IgD-negative memory B cell (primary cell): ENCODE measurements at regions not wholly inside any gene's neighbourhood (a gene's known extent, or its start where the extent isn't known, plus 50 kb on each side); places are given as distances from the start of the nearest gene placed in this dataset.
"Not testable (repeated sequence)": the region's sequence is repeated elsewhere in the genome, so short reads cannot be mapped to it uniquely, and the experiment has no call there.

ENCODE experiments used
- H3K27ac Mint-ChIP-seq, 3 donors: one replicate each; pipeline ENCODE4 v1.8.0; 2020 to 2022; ENCODE audit warnings: mild to moderate bottlenecking in 3 of 3, mixed read lengths in 3 of 3, moderate library complexity in 1 of 3
- H3K27me3 Mint-ChIP-seq: one replicate; pipeline ENCODE4 v1.8.0; 2021; ENCODE audit warnings: mixed read lengths
- H3K36me3 Mint-ChIP-seq: one replicate; pipeline ENCODE4 v1.8.0; 2020; ENCODE audit warnings: mild to moderate bottlenecking, mixed read lengths
- H3K4me1 Mint-ChIP-seq, 3 donors: one replicate each; pipeline ENCODE4 v1.8.0; 2020 to 2022; ENCODE audit warnings: mixed read lengths in 3 of 3, mild to moderate bottlenecking in 1 of 3
- H3K4me3 Mint-ChIP-seq, 4 donors: one replicate each; pipeline ENCODE4 v1.8.0; 2020 to 2022; ENCODE audit warnings: mild to moderate bottlenecking in 4 of 4, mixed read lengths in 4 of 4, moderate library complexity in 3 of 4
- H3K9me3 Mint-ChIP-seq, 3 donors: one replicate each; pipeline ENCODE4 v1.8.0; 2020 to 2021; ENCODE audit warnings: mixed read lengths in 3 of 3, mild to moderate bottlenecking in 1 of 3

- H3K27me3 Mint-ChIP-seq, result peaks cover 2% of the 10 kb centered on the region
- H3K4me1 Mint-ChIP-seq, result no peaks in the 10 kb centered on the region
- H3K9me3 Mint-ChIP-seq, result peaks cover 3 to 6% (median 5%) of the 10 kb centered on the region in 3 donors
- H3K36me3 Mint-ChIP-seq, result peaks cover 4% of the 10 kb centered on the region
- no peak overlapping the region for H3K4me3 Mint-ChIP-seq
- no peak overlapping the region for H3K27ac Mint-ChIP-seq
These were observed 163.4 kb downstream of the PDGFRA start for GRCh38 chr4:54392479-54392878.

GRCh38 chr4:54393243-54393642 is 164.2 kb downstream of the PDGFRA start:
- Mint-ChIP-seq H3K27me3 (peaks cover 2% of the 10 kb centered on the region), H3K27ac (no peak overlapping the region), H3K4me1 (no peaks in the 10 kb centered on the region), H3K36me3 (peaks cover 4% of the 10 kb centered on the region), H3K4me3 (no peak overlapping the region), H3K9me3 (peaks cover 3 to 6% (median 5%) of the 10 kb centered on the region in 3 donors)

GRCh38 chr4:54395013-54395527 is 166.0 kb downstream of the PDGFRA start:
- no peak overlapping the region for H3K4me3 Mint-ChIP-seq
- H3K27me3 Mint-ChIP-seq, result no peaks in the 10 kb centered on the region
- peaks cover 0 to 3% (median 0%) of the 10 kb centered on the region in 3 donors for H3K9me3 Mint-ChIP-seq
- H3K27ac Mint-ChIP-seq, result no peak overlapping the region
- H3K36me3 Mint-ChIP-seq, result no peaks in the 10 kb centered on the region
- no peaks in the 10 kb centered on the region for H3K4me1 Mint-ChIP-seq

GRCh38 chr4:54400188-54400587 is 171.1 kb downstream of the PDGFRA start:
- no peaks in the 10 kb centered on the region for H3K27me3 Mint-ChIP-seq
- H3K27ac Mint-ChIP-seq, result no peak overlapping the region
- no peaks in the 10 kb centered on the region for H3K36me3 Mint-ChIP-seq
- no peaks in the 10 kb centered on the region for H3K4me1 Mint-ChIP-seq
- no peaks in the 10 kb centered on the region for H3K9me3 Mint-ChIP-seq
- H3K4me3 Mint-ChIP-seq, result no peak overlapping the region

GRCh38 chr4:54400802-54401201 is 171.7 kb downstream of the PDGFRA start:
- no peaks in the 10 kb centered on the region for H3K36me3 Mint-ChIP-seq

GRCh38 chr4:54402880-54403480 is 173.9 kb downstream of the PDGFRA start:
- peak overlapping the region in 1 of 3 donors; percentile 45 for H3K27ac Mint-ChIP-seq
- H3K4me3 Mint-ChIP-seq, result no peak overlapping the region
- H3K27me3 Mint-ChIP-seq, result peaks cover 2% of the 10 kb centered on the region
- no peaks in the 10 kb centered on the region for H3K4me1 Mint-ChIP-seq
- H3K36me3 Mint-ChIP-seq, result no peaks in the 10 kb centered on the region
- H3K9me3 Mint-ChIP-seq, result no peaks in the 10 kb centered on the region

More at GRCh38 chr4:54400802-54401201, 171.7 kb downstream of the PDGFRA start:
- Mint-ChIP-seq H3K9me3 (no peaks in the 10 kb centered on the region), H3K4me1 (no peaks in the 10 kb centered on the region), H3K4me3 (no peak overlapping the region), H3K27me3 (no peaks in the 10 kb centered on the region), H3K27ac (no peak overlapping the region)

- Mint-ChIP-seq H3K36me3 (no peaks in the 10 kb centered on the region), H3K9me3 (no peaks in the 10 kb centered on the region), H3K27me3 (peaks cover 2% of the 10 kb centered on the region), H3K4me3 (no peak overlapping the region), H3K4me1 (no peaks in the 10 kb centered on the region), H3K27ac (no peak overlapping the region)
These were observed 174.8 kb downstream of the PDGFRA start for GRCh38 chr4:54403700-54404453.

- not testable (repeated sequence) for H3K9me3 Mint-ChIP-seq, H3K27me3 Mint-ChIP-seq, H3K36me3 Mint-ChIP-seq, H3K27ac Mint-ChIP-seq, H3K4me3 Mint-ChIP-seq, H3K4me1 Mint-ChIP-seq
These were observed 180.3 kb downstream of the PDGFRA start for GRCh38 chr4:54409270-54409817.

GRCh38 chr4:54414545-54414944 is 185.5 kb downstream of the PDGFRA start:
- Mint-ChIP-seq H3K4me1 (no peaks in the 10 kb centered on the region), H3K27me3 (peaks cover under 1% of the 10 kb centered on the region), H3K9me3 (peaks cover 0 to 3% (median 0%) of the 10 kb centered on the region in 3 donors), H3K36me3 (no peaks in the 10 kb centered on the region), H3K27ac (no peak overlapping the region), H3K4me3 (no peak overlapping the region)

GRCh38 chr4:54417476-54417875 is 188.4 kb downstream of the PDGFRA start:
- H3K4me3 Mint-ChIP-seq, result no peak overlapping the region
- H3K9me3 Mint-ChIP-seq, result peaks cover 0 to 3% (median 0%) of the 10 kb centered on the region in 3 donors
- H3K4me1 Mint-ChIP-seq, result no peaks in the 10 kb centered on the region
- H3K27me3 Mint-ChIP-seq, result peaks cover 1% of the 10 kb centered on the region
- no peaks in the 10 kb centered on the region for H3K36me3 Mint-ChIP-seq
- H3K27ac Mint-ChIP-seq, result no peak overlapping the region

- Mint-ChIP-seq H3K4me1 (no peaks in the 10 kb centered on the region), H3K27ac (no peak overlapping the region), H3K36me3 (no peaks in the 10 kb centered on the region), H3K27me3 (peaks cover 1% of the 10 kb centered on the region), H3K9me3 (peaks cover 0 to 3% (median 0%) of the 10 kb centered on the region in 3 donors), H3K4me3 (no peak overlapping the region)
These were observed 189.4 kb downstream of the PDGFRA start for GRCh38 chr4:54418468-54418867.

- no peaks in the 10 kb centered on the region for H3K36me3 Mint-ChIP-seq
- no peak overlapping the region for H3K27ac Mint-ChIP-seq
- H3K27me3 Mint-ChIP-seq, result peaks cover 2% of the 10 kb centered on the region
- H3K4me3 Mint-ChIP-seq, result no peak overlapping the region
- H3K9me3 Mint-ChIP-seq, result no peaks in the 10 kb centered on the region
- H3K4me1 Mint-ChIP-seq, result no peaks in the 10 kb centered on the region
These were observed 194.0 kb downstream of the PDGFRA start for GRCh38 chr4:54423066-54423465.

- H3K27me3 Mint-ChIP-seq, result peaks cover 3% of the 10 kb centered on the region
- H3K9me3 Mint-ChIP-seq, result no peaks in the 10 kb centered on the region
- H3K4me1 Mint-ChIP-seq, result peaks cover 0 to 2% (median 0%) of the 10 kb centered on the region in 3 donors
- H3K27ac Mint-ChIP-seq, result no peak overlapping the region
- H3K4me3 Mint-ChIP-seq, result no peak overlapping the region
- no peaks in the 10 kb centered on the region for H3K36me3 Mint-ChIP-seq
These were observed 198.7 kb downstream of the PDGFRA start for GRCh38 chr4:54427826-54428225.

GRCh38 chr4:54428940-54429339 is 199.8 kb downstream of the PDGFRA start:
- H3K9me3 Mint-ChIP-seq, result no peaks in the 10 kb centered on the region

GRCh38 chr4:54433686-54434085 is 204.6 kb downstream of the PDGFRA start:
- Mint-ChIP-seq H3K9me3 (peaks cover 0 to 3% (median 2%) of the 10 kb centered on the region in 3 donors), H3K4me3 (no peak overlapping the region), H3K27ac (no peak overlapping the region), H3K27me3 (peaks cover 2% of the 10 kb centered on the region), H3K36me3 (no peaks in the 10 kb centered on the region), H3K4me1 (peaks cover 0 to 2% (median 0%) of the 10 kb centered on the region in 3 donors)

More at GRCh38 chr4:54428940-54429339, 199.8 kb downstream of the PDGFRA start:
- Mint-ChIP-seq H3K36me3 (no peaks in the 10 kb centered on the region), H3K4me3 (no peak overlapping the region), H3K27ac (no peak overlapping the region), H3K4me1 (peaks cover 0 to 2% (median 0%) of the 10 kb centered on the region in 3 donors), H3K27me3 (peaks cover 3% of the 10 kb centered on the region)
